ENCODE measurements at regions not wholly inside any gene's neighbourhood (a gene's known extent, or its start where the extent isn't known, plus 50 kb on each side); places are given as distances from the start of the nearest gene placed in this dataset.

- no peak for DNase-seq
These were observed 1201.3 kb downstream of the EFNB2 start for GRCh38 chr13:105334211-105334610.

DNA sequence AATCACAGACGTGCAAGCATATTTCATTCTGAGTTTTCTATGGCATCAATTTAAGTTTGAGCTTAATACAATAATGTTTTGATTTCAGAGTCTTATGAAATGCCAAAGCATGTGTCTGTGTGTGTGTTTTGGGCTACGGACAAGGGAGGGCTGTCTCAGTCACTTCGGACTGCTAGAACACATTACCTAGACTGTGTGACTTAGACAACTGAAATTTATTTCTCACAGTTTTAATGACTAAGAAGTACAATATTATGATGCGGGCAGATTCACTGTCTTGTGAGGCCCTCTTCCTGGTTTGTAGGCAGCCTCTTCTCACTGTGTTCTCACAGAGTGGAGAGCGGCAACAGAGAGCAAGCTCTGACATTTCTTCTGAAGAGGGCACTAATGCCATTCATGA is 1202.0 kb downstream of the EFNB2 start:
- DNase-seq: no peak

DNA sequence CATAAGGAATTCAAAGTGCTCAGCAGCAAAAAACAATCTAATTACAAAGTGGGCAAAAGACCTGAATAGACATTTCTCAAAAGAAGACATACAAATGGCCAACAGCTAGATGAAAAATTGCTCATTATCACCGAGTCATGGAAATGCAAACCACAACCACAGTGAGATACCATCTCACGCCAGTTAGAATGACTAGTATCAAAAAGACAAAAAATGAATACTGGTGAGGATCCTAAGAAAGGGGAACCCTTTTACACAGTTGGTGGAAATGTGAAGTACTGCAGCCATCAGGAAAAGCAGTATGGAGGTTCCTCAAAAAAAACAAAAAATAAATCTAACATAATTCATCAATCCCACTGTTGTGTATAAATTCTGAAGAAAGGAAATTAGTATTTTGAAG is 1206.1 kb downstream of the EFNB2 start:
- no peak for DNase-seq

DNA sequence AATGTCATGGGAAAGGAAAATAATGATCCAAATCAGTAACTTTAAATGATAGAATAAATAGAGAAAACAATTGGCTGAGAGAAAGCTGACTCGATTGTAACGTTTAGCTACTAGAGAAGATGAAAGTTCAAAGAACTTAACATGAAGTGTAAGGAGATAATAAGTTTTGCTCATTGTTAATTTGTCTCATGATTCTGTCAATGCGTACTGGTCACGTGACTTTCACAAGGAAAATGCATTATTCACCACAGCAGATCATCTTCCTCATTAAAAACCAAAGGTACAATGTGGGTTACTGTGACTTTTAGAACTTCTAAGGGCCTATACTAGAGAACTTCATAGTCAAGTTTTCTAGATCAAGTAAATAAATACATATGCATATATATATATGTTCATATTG is 1207.2 kb downstream of the EFNB2 start:
- DNase-seq: no peak

DNA sequence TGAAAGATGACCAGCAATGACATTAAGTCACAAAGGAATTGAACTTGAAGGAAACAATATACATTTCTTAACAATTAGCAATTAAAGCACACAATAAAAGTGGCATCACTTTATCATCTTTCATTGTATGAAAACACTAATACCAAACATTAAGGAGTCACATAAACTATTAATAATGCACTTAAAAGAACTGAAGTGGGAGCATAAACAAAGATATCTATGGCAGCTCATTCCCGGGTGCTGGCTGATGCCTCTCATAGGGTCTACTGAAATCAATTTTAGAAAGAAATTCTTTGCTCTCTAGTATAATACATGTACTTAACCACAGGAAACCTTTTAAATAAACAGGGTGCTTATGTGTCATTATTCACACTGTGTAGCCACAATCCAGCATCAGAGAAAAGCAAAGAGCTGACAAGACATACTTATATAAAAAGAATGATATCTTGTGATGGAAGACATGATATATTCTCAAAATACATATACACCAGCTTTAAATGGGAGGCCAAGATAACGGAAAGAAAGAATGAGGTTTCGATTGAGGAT is 1207.8 kb downstream of the EFNB2 start:
- no peak for DNase-seq

DNA sequence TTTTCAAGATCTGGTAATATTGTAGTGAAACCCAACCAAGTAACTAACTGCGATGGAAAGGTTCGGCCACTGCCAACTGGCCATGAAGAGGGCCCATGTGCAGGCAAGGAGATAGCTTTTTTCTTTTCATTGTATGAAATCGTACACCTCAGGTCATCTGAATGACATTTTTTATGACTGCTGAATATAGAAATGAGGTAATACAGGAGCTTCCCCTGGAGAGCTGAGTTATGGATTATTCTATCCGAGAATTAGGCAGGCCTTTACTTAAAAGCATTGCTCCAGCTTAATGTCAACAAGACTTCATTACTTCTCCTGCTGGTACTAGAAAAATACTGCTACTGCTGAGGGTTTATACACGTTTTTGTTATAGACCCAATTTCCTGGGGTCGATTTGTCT is 1215.6 kb downstream of the EFNB2 start:
- DNase-seq: no peak

GRCh38 chr13:105316731-105317130 is 1218.7 kb downstream of the EFNB2 start:
- no peak for DNase-seq

DNA sequence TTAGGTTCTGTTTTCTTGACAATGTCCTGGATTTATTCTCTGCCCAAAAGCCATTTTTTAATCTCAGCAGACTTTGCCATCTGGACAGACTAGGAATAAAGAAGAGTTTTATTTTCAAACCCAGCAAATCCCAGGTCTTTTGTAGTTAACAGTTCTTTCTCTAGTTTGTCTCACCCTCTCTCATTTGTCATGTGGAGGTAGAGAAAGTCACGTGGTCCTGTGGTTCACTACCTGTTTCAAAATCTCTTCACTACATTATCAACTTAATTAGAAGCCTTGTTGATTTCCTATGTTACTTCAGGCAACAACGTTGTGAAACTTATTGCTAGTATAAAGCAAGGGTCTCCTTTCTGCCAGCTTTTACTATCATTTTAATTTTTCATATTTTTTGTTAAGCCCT is 1222.6 kb downstream of the EFNB2 start:
- DNase-seq: no peak

GRCh38 chr13:105311094-105311493 is 1224.4 kb downstream of the EFNB2 start:
- no peak for DNase-seq

DNA sequence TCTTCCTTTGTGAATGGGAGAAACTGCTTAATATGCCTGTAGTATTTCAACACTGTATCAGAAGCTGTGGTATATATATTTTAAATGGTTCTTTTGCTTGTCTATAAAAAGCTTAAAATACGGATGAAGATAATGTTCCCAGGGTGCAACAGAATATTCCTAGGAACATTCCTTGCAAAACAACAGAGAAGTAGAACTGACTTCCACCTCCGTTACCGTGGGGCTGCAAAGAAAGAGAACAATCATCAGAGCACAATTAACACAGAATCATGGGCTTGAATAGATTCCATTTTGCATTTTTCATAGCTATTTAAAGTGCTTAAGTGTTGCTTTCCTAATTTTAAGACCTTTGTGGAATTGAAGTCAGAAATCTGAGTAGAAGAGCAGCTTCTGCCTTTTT is 1227.7 kb downstream of the EFNB2 start:
- no peak for DNase-seq

DNA sequence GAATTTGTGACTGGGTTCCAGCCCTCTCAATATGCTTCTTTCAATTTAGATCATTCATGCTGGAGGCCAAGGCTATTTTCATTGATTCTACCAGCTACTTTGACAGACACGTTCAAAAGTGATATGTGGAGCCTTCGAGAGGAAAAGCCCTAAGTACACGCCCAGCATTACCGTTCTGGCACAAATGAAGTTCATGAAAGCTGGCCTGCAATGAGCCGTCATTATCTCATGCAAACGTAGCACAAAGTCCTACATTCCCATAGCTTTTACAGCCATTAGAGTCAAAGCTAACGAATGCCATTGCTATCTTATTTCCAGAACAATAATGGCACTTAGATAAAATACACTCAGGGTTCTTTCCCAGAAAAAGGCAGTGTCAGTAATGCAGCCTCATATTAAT is 1237.6 kb downstream of the EFNB2 start:
- no peak for DNase-seq

DNA sequence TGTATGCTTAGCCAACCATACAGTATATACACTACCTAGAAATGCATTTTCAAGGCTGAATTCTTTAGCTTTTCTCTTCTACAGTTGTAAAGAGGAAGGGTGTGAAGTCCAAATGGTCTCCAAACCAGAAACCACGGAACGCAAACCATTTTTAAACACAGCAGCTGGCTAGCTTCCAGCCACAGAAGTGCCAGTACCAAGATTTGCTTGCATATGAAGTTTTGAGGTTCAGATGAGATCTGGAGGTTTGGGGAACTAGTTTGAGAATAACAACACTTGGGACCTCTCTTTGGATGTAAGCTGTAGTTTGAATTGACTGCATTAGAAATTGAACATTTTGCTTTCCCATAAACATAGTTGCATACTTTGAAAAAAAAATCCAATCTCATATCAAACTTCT is 1243.5 kb downstream of the EFNB2 start:
- DNase-seq: no peak

GRCh38 chr13:105290596-105290995 is 1244.9 kb downstream of the EFNB2 start:
- no peak for DNase-seq

GRCh38 chr13:105285526-105285925 is 1249.9 kb downstream of the EFNB2 start:
- DNase-seq: no peak

- DNase-seq: no peak
These were observed 1252.8 kb downstream of the EFNB2 start for GRCh38 chr13:105282406-105283285.

DNA sequence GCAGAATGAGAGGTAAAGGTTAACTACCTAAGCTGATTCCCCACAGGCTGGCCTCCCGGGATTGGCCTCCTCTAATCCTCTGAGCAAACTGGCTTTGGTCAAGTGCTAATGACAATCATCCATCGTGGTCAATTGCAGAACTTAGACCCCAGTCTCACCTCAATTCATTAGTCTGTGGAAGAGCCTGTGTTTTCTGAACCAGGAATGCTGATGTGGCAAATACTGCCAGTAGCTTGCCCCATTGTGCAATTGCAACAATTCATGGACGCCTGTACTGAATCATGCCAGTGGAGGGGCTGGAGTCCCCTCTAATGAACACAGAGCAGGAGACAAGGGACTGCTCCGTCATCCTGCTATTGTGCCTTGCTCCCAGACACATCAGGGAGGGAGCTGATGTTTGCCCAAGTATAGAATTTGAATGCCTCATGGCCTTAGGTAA is 1256.5 kb downstream of the EFNB2 start:
- DNase-seq: no peak

- no peak for DNase-seq
These were observed 1258.9 kb downstream of the EFNB2 start for GRCh38 chr13:105276571-105276970.

GRCh38 chr13:105273665-105274222 is 1261.7 kb downstream of the EFNB2 start:
- DNase-seq: no peak

- no peak for DNase-seq
These were observed 1262.5 kb downstream of the EFNB2 start for GRCh38 chr13:105272660-105273631.

DNA sequence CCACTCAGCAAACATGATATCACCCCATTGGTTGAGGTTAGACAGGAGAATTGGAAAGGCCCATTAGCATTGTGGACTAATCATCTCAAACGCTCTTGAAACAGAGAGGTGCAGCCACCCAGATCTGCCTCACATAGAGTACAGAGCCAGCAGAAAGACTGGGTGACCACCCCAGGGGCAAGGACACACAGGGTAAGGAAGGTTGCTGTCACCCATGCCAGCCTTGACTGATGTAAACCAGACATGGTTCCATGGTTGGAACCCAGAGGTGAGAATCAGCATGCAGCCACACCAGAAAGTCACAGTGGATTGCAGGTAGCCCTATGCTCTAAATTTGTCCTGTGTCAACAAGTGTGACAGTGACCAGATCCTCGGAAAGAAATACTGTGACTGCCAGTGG is 1268.8 kb downstream of the EFNB2 start:
- DNase-seq: no peak

DNA sequence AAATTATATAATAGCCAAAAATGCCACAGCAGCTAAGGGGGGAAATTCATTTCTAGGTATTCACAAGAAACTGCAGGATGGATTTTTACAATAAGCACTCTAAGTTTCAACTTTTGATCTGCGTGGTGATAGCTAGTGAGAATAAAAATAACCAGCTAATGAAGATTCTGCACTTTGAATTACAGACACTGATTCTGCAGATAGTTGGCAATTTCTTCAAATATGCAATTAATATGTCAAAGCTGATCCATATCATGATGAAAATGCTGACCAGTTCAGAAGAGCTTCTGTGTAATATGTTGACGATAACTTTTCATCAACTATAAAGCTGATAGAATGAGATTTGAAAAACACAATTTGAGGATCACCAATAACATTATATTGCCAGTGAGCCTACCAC is 1272.9 kb downstream of the EFNB2 start:
- DNase-seq: no peak

DNA sequence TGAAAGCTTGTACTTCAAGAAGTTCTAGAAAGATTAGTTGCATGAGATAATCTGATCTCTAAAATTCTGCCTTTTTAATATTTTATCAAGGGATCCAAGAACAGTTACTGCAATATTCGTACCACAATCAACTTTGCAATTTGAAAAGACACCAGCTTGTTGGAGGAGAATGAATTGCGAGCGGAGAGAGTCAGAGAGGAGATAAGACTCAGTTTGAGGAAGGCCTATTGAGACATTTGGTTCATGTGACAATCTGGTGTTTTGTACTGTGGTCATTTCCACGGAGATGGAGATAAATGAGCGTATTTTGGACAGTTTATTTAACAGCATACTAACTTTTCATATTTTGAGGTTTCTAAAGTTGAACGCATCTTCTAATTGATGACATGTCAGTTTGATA is 1276.0 kb downstream of the EFNB2 start:
- no peak for DNase-seq

DNA sequence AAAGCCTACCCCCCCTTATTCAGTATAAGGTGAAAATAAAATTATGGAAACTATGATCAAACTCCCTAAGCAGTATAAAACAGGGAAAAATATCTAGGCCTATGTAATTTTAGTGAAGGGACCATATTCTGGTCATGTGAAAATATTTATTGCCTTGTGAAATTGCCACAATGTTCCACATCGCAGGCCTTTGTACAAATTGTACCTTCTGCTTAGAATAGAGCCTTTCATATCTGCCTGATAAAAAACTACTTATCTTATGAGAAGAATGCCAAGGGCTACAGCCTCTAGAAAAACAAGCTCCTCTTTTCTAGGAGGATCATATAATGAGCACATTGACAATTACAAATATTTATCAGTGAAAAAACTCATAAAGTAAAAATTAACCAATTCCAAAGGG is 1280.0 kb downstream of the EFNB2 start:
- no peak for DNase-seq
